NCI-H1694 treated with DMSO at 0.1 percent for 48 hours (cell line): ENCODE measurements at regions not wholly inside any gene's neighbourhood (a gene's known extent, or its start where the extent isn't known, plus 50 kb on each side); places are given as distances from the start of the nearest gene placed in this dataset.
"Not testable (repeated sequence)": the region's sequence is repeated elsewhere in the genome, so short reads cannot be mapped to it uniquely, and the experiment has no call there.

Source experiments
- DNase-seq: peaks from one replicate; lab custom pipeline; 2025; lab: John Stamatoyannopoulos, UW

DNA sequence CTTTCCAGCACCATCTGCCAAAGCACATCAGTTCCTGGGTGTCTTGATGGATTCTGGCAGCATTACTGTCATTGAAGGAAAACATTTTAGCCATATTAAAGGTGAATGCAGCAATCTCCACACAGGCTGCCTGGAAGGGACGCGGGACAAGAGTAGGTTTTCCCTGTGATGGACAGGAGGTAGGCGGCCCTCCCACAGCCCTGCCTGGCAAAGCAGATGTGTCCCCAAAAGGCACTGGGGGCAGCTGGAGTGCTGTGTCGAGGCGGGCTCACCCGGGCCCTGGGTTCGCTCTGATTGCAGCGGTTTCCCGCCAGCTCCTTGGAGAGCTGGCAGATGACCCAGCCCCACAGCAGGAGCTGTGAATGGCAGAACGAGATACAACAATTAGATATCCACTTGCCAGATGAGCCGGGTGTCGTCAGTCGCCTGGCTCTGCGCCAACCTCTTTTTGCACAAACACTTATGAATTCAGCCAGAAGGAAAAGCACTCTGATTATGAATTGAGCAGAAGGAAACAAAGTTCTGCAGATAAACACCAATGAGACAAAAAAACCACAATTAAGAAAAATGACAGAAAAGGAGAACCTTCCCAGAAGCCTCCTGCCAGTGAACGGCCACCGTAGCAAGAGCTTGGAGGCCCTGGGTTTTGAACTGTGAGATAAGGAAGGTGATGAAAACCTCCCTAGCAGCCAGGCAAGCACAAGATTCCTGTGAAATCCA is 64.9 kb upstream of the ZNF195 start:
- DNase-seq = peak; percentile 16

DNA sequence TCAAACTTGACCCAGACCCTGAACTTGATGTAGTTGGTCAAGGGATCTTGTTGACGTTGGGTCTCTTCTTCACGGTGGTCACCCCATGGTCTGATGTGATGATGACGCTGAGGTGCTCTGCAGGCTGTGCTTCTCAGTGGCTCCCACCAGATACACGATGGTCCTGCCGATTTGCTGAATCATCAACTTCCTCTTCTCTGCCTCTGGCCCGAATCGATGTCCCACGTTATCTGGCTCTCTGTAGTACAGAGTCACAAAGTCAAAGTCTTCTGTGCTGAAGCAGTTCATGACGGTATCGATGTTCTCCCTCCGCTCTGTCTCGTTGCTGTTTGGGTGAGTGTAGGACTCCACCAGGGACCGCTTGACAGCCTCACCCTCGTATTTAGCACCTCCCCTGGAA is 58.5 kb upstream of the ZNF195 start:
- not testable (repeated sequence) for DNase-seq

DNA sequence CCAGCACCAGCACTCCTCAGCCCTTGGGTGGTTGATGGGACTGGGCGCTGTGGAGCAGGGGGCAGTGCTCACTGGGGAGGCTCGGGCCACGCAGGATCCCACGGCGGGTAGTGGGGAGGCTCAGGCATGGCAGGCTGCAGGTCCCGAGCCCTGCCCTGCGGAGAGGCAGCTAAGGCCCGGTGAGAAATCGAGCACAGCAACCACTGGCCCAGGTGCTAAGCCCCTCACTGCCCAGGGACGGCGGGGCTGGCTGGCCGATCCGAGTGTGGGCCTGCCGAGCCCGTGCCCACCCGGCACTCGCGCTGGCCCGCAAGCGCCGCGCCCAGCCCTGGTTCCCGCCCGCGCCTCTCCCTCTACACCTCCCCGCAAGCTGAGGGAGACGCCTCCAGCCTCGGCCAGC is 56.0 kb upstream of the ZNF195 start:
- no peak for DNase-seq

DNA sequence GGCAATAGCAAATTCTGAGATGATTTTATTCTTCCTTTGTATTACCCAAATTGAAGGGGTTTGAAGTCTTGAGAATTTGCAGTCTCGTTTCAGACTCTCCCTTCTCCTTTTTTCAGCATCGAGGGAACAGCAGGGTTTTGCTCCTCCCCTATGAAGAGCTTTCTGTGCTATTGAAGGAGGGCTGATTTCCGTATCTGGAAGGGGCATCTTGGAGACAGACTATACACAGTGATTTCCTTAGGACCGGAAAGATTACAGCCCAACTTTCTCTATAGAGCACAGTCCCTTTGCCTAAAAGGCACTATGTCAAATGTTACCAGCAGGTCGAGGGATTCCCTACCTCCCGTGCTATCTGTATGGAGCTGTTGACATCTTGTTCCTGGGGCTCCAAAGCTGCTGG is 50.2 kb upstream of the ZNF195 start:
- DNase-seq = not testable (repeated sequence)
